Endothelial cell of umbilical vein (primary cell): ENCODE measurements at regions not wholly inside any gene's neighbourhood (a gene's known extent, or its start where the extent isn't known, plus 50 kb on each side); places are given as distances from the start of the nearest gene placed in this dataset.

Source experiments
- BruUV-seq: library from RNA; stranded (reverse); fragments of 400-500 nt; replicated peaks from 2 replicates; lab custom pipeline; 2021; lab: Mats Ljungman, UMichigan
- CTCF ChIA-PET: fragments of 300-600, 350-600 bp; sonication (Branson Sonifier 250); formaldehyde crosslinking; loops from one replicate; lab custom pipeline; 2021; ENCODE audit warnings: antibody characterized with exemption, inconsistent platforms; lab: Charles Lee
- POLR2A ChIA-PET: fragments of 300-600, 350-600 bp; sonication (Branson Sonifier 250); formaldehyde crosslinking; loops from one replicate; lab custom pipeline; 2021; ENCODE audit warnings: antibody characterized with exemption, inconsistent platforms; lab: Charles Lee
- DNase-seq: peaks from one replicate; pipeline ENCODE4 v3.0.0-alpha.2; 2011; ENCODE audit warnings: low read depth, low spot score
- FAIRE-seq: peaks from 2 replicates; lab custom pipeline; 2011; peaks lifted over from hg19 to GRCh38; lab: Jason Lieb, UNC
- H2AFZ ChIP-seq: 2 replicates; pipeline ENCODE4 v1.6.0; 2012; ENCODE audit warnings: low read depth, low read length, control low read depth, inconsistent platforms
- H3K27ac ChIP-seq: 2 replicates; pipeline ENCODE4 v1.5.1; 2011; ENCODE audit warnings: low read depth, mild to moderate bottlenecking, control low read depth, low read length, moderate library complexity; ENCODE audit not compliant: insufficient read depth
- H3K27me3 ChIP-seq, 2 experiments: 2 replicates each; pipeline versions ENCODE4 v1.6.0 to v1.6.1; 2011; ENCODE audit warnings: low read length in 2 of 2, mixed read lengths in 1 of 2; ENCODE audit not compliant: control insufficient read depth in 2 of 2, insufficient read depth in 2 of 2
- H3K36me3 ChIP-seq, 2 experiments: 2 replicates in 1 of 2; 3 replicates in 1 of 2; pipeline ENCODE4 v1.5.1; 2011; ENCODE audit warnings: low read length in 2 of 2, mild to moderate bottlenecking in 1 of 2, moderate library complexity in 1 of 2; ENCODE audit not compliant: control insufficient read depth in 2 of 2, insufficient read depth in 2 of 2; ENCODE audit errors: extremely low read depth in 1 of 2
- H3K4me1 ChIP-seq: 3 replicates; pipeline ENCODE4 v1.5.1; 2011; ENCODE audit warnings: mild to moderate bottlenecking, low read length; ENCODE audit not compliant: control insufficient read depth, insufficient read depth; ENCODE audit errors: extremely low read depth
- H3K4me2 ChIP-seq: 2 replicates; pipeline ENCODE4 v1.6.1; 2011; ENCODE audit warnings: low read length, control low read depth, mixed read lengths; ENCODE audit not compliant: insufficient read depth
- H3K4me3 ChIP-seq, 3 experiments: fragments of 200-600 bp in 1 of 3; sonication (generic), shearing (Covaris generic) in 1 of 3; replicated peaks in 1 of 3; 2 replicates each; pipeline ENCODE4 v1.5.1; 2011 to 2016; ENCODE audit warnings: control low read depth in 3 of 3, low read length in 3 of 3, mild to moderate bottlenecking in 2 of 3, inconsistent platforms in 1 of 3, low read depth in 1 of 3, moderate library complexity in 1 of 3; ENCODE audit not compliant: insufficient read depth in 1 of 3
- H3K79me2 ChIP-seq: 2 replicates; pipeline ENCODE4 v1.6.0; 2012; ENCODE audit warnings: low read length, inconsistent platforms; ENCODE audit not compliant: control insufficient read depth, insufficient read depth
- H3K9ac ChIP-seq: replicated peaks from 2 replicates; pipeline ENCODE3; 2011; ENCODE audit warnings: low read length, control low read depth; ENCODE audit not compliant: insufficient read depth; ENCODE audit errors: extremely low read depth
- H3K9me1 ChIP-seq: replicated peaks from 3 replicates; pipeline ENCODE4 v1.6.0; 2011; ENCODE audit warnings: mild to moderate bottlenecking, low read length; ENCODE audit not compliant: control insufficient read depth, insufficient read depth; ENCODE audit errors: extremely low read depth
- H3K9me3 ChIP-seq: replicated peaks from 2 replicates; pipeline ENCODE4 v1.5.1; 2012; ENCODE audit warnings: low read length, inconsistent platforms; ENCODE audit not compliant: control insufficient read depth, insufficient read depth
- H4K20me1 ChIP-seq: replicated peaks from 2 replicates; pipeline ENCODE3; 2011; ENCODE audit warnings: mild to moderate bottlenecking, low read length; ENCODE audit not compliant: control insufficient read depth, insufficient read depth; ENCODE audit errors: extremely low read depth
- CTCF ChIP-seq, 2 donors: IDR thresholded peaks; 1 replicate in 1 of 2; 2 replicates in 1 of 2; pipeline ENCODE4 v1.5.1; 2011; ENCODE audit warnings: low read length in 2 of 2, mild to moderate bottlenecking in 2 of 2, moderate library complexity in 2 of 2, control low read depth in 1 of 2, inconsistent platforms in 1 of 2, low read depth in 1 of 2; ENCODE audit not compliant: insufficient read depth in 1 of 2; ENCODE audit errors: extremely low read depth in 1 of 2
- EZH2 ChIP-seq: IDR thresholded peaks from 2 replicates; pipeline ENCODE4 v1.6.1; 2012; ENCODE audit warnings: borderline replicate concordance, low read depth, mild to moderate bottlenecking, moderate library complexity, low read length, inconsistent platforms; ENCODE audit not compliant: severe bottlenecking
- FOS ChIP-seq: IDR thresholded peaks from 2 replicates; pipeline ENCODE4 v1.6.1; 2011; ENCODE audit warnings: mild to moderate bottlenecking, low read length, moderate library complexity, borderline replicate concordance; ENCODE audit not compliant: insufficient read depth
- GATA2 ChIP-seq: IDR thresholded peaks from 2 replicates; pipeline ENCODE4 v1.7.0; 2011; ENCODE audit warnings: low read depth, mild to moderate bottlenecking, moderate library complexity, mixed read lengths, low read length; ENCODE audit not compliant: insufficient read length, insufficient read depth
- JUN ChIP-seq: IDR thresholded peaks from 2 replicates; pipeline ENCODE4 v1.6.1; 2011; ENCODE audit warnings: borderline replicate concordance, low read depth; ENCODE audit not compliant: insufficient read length, insufficient read depth
- MAX ChIP-seq: IDR thresholded peaks from 2 replicates; pipeline ENCODE4 v1.6.1; 2011; ENCODE audit not compliant: insufficient read depth, insufficient read length
- MYC ChIP-seq: IDR thresholded peaks from one replicate; pipeline ENCODE4 v1.6.1; 2011; ENCODE audit warnings: mild to moderate bottlenecking, low read depth, low read length
- POLR2A ChIP-seq: IDR thresholded peaks from 2 replicates; pipeline ENCODE4 v1.6.1; 2012; ENCODE audit warnings: low read depth, mild to moderate bottlenecking, control low read depth, low read length
- POLR2AphosphoS5 ChIP-seq: IDR thresholded peaks from 2 replicates; pipeline ENCODE4 v1.6.1; 2012; ENCODE audit warnings: low read depth, mild to moderate bottlenecking, control low read depth, low read length, moderate library complexity; ENCODE audit not compliant: insufficient read depth
- dilution Hi-C: fragments of 300-500 bp; cut with MboI; formaldehyde crosslinking; loops from one replicate; pipeline ENCODE4 v1.15.0; 2019; ENCODE audit warnings: low sequenced_read_pairs; ENCODE audit not compliant: extremely low pct_ligation_motif_present
- intact Hi-C: fragments of 100-400 bp; cut with micrococcal nuclease; formaldehyde crosslinking; loops from one replicate; pipeline ENCODE4 v1.10.0; 2022

DNA sequence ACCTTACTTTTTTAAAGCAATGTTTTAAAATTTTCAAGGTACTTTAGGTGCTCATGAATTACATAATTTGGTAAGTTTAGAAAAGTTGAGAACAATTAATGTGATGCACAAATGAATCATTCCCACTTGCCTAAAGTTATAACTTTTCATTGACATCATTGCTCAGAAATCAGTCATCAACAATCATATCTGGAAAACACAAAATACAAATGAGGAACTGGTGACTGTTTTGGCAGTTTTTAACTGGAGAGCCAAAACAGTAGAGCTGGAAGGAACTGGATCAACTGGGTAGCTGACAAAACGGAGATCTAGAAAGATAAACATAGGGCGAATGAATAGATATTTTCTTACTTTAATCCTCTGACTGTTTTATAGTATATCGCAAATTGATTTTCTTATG, 767.1 kb downstream of the IGSF11 start:
- H3K27ac ChIP-seq, result no peak overlapping the region
- dilution Hi-C loops (no loop called here), intact Hi-C loops (no loop called here)
- ChIA-PET CTCF (no interaction called here), POLR2A (no interaction called here)
- H3K4me3 ChIP-seq, result no peak overlapping the region
- no peak overlapping the region for H3K4me2 ChIP-seq
- no peaks in the 10 kb centered on the region for H3K79me2 ChIP-seq
- FAIRE-seq (no peak), DNase-seq (no peak)
- H3K36me3 ChIP-seq, result no peaks in the 10 kb centered on the region
- BruUV-seq, result no TSS peak
- H3K9me1 ChIP-seq, result no peaks in the 10 kb centered on the region
- TF ChIP-seq FOS (no peak), POLR2AphosphoS5 (no peak), POLR2A (no peak)
- peaks cover 6% of the 10 kb centered on the region for H3K9me3 ChIP-seq
- no peaks in the 10 kb centered on the region for H3K4me1 ChIP-seq
- H3K27me3 ChIP-seq, result no peaks in the 10 kb centered on the region
- no peaks in the 10 kb centered on the region for H4K20me1 ChIP-seq
- H3K9ac ChIP-seq, result no peak overlapping the region
- H2AFZ ChIP-seq, result no peak overlapping the region

DNA sequence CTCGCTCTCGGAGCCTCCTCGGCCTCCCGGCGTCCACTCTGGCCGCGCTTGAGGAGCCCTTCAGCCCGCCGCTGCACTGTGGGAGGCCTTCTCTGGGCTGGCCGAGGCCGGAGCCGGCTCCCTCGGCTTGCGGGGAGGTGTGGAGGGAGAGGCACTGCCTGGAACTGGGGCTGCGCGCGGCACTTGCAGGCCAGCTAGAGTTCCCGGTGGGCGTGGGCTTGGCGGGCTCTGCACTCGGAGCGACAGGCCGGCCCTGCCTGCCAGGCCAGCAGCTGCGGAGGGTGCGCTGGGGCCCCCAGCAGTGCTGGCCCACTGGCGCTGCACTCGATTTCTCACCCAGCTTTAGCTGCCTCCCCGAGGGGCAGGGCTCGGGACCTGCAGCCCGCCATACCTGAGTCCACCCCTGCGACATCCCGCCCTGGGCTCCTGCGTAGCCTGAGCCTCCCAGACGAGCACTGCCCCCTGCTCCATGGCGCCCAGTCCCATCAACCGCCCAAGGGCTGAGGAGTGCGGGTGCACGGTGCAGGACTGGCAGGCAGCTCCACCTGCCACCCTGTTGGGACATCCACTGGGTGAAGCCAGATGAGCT, 765.0 kb downstream of the IGSF11 start:
- Histone ChIP-seq H3K4me1 (no peaks in the 10 kb centered on the region), H3K9me1 (no peaks in the 10 kb centered on the region), H3K4me3 (no peak overlapping the region), H3K4me2 (no peak overlapping the region), H3K36me3 (no peaks in the 10 kb centered on the region), H4K20me1 (no peaks in the 10 kb centered on the region), H2AFZ (no peak overlapping the region), H3K9ac (no peak overlapping the region), H3K79me2 (no peaks in the 10 kb centered on the region), H3K27me3 (no peaks in the 10 kb centered on the region), H3K27ac (no peak overlapping the region), H3K9me3 (peaks cover 6% of the 10 kb centered on the region)
- ChIA-PET POLR2A (no interaction called here), CTCF (no interaction called here)
- no TSS peak for BruUV-seq
- intact Hi-C loops, result no loop called here
- FAIRE-seq (no peak), DNase-seq (no peak)
- dilution Hi-C loops, result no loop called here
- TF ChIP-seq GATA2, result no peak
- no peak for TF ChIP-seq CTCF (IDR thresholded peaks at IDR 0.05; ENCODE audit: extremely low read depth in 1 of 2, insufficient read depth in 1 of 2, low read depth in 1 of 2, low read length in 2 of 2)
- TF ChIP-seq JUN, result no peak
- TF ChIP-seq MYC, result no peak
- TF ChIP-seq MAX, result no peak
- TF ChIP-seq POLR2AphosphoS5, result no peak
- TF ChIP-seq FOS, result no peak
- no peak for TF ChIP-seq POLR2A
- TF ChIP-seq EZH2, result no peak
